Endodermal cell (in vitro differentiated cells): ENCODE measurements at regions not wholly inside any gene's neighbourhood (a gene's known extent, or its start where the extent isn't known, plus 50 kb on each side); places are given as distances from the start of the nearest gene placed in this dataset.

Source experiments
- DNase-seq: peaks from one replicate; pipeline ENCODE4 v3.0.0-alpha.2; 2017
- H3K27ac ChIP-seq: 2 replicates; pipeline ENCODE4 v1.5.1; 2013; ENCODE audit warnings: mild to moderate bottlenecking, low read depth, low read length, moderate library complexity
- H3K27me3 ChIP-seq: 2 replicates; pipeline ENCODE4 v1.6.1; 2013; ENCODE audit warnings: mild to moderate bottlenecking, low read length, moderate library complexity; ENCODE audit not compliant: insufficient read depth, control insufficient read depth, poor library complexity, severe bottlenecking
- H3K36me3 ChIP-seq: 2 replicates; pipeline ENCODE4 v1.7.0; 2013; ENCODE audit warnings: mild to moderate bottlenecking, low read length, moderate library complexity; ENCODE audit not compliant: control insufficient read depth, insufficient read depth
- H3K4me1 ChIP-seq: one replicate; pipeline ENCODE4 v1.7.0; 2013; ENCODE audit warnings: low read length; ENCODE audit not compliant: control insufficient read depth, insufficient read depth
- H3K4me3 ChIP-seq: 2 replicates; pipeline ENCODE4 v1.5.1; 2013; ENCODE audit warnings: mild to moderate bottlenecking, low read length, moderate library complexity
- H3K9ac ChIP-seq: 2 replicates; pipeline ENCODE4 v1.6.1; 2013; ENCODE audit warnings: mild to moderate bottlenecking, low read length, moderate library complexity; ENCODE audit not compliant: poor library complexity, severe bottlenecking; ENCODE audit errors: extremely low read depth
- H3K9me3 ChIP-seq: 2 replicates; pipeline ENCODE4 v1.6.1; 2013; ENCODE audit warnings: mild to moderate bottlenecking, low read length, moderate library complexity; ENCODE audit not compliant: control insufficient read depth
- H3K27ac Mint-ChIP-seq: 2 replicates; pipeline ENCODE4 v1.8.0; 2020; ENCODE audit warnings: mixed read lengths
- H3K27me3 Mint-ChIP-seq: 2 replicates; pipeline ENCODE4 v1.8.0; 2021; ENCODE audit warnings: mild to moderate bottlenecking, mixed read lengths; ENCODE audit not compliant: insufficient read depth
- H3K36me3 Mint-ChIP-seq: 2 replicates; pipeline ENCODE4 v1.8.0; 2020; ENCODE audit warnings: low read depth, mixed read lengths
- H3K4me1 Mint-ChIP-seq: 2 replicates; pipeline ENCODE4 v1.8.0; 2020; ENCODE audit warnings: mixed read lengths
- H3K4me3 Mint-ChIP-seq: 2 replicates; pipeline ENCODE4 v1.8.0; 2020; ENCODE audit warnings: mild to moderate bottlenecking, moderate library complexity, mixed read lengths
- H3K9me3 Mint-ChIP-seq: 2 replicates; pipeline ENCODE4 v1.8.0; 2020; ENCODE audit warnings: mild to moderate bottlenecking, mixed read lengths
- CTCF ChIP-seq: fragments of 200-600 bp; sonication (generic); conservative IDR thresholded peaks from 2 replicates; pipeline ENCODE4 v1.5.0; 2021; ENCODE audit warnings: antibody characterized with exemption, mild to moderate bottlenecking
- WGBS, 2 experiments: methylation state at CpG; one replicate each; pipeline versions ENCODE4 v1.1.5 to v1.1.7; 2013; ENCODE audit warnings: missing lambda C conversion rate in 2 of 2, mixed read lengths in 1 of 2; ENCODE audit not compliant: insufficient coverage in 1 of 2, insufficient read length in 1 of 2; 5-methylcytosine and 5-hydroxymethylcytosine counted together

- Mint-ChIP-seq H3K27ac (no peak overlapping the region), H3K27me3 (no peaks in the 10 kb centered on the region), H3K4me3 (no peak overlapping the region), H3K4me1 (peaks cover 6% of the 10 kb centered on the region), H3K36me3 (no peaks in the 10 kb centered on the region), H3K9me3 (no peaks in the 10 kb centered on the region)
- H3K27ac ChIP-seq = no peak overlapping the region
- TF ChIP-seq CTCF = no peak
- no peak overlapping the region for H3K9ac ChIP-seq
- H3K9me3 ChIP-seq = peaks cover 2% of the 10 kb centered on the region
- H3K36me3 ChIP-seq = no peaks in the 10 kb centered on the region
- no peak for DNase-seq
- H3K4me1 ChIP-seq = no peaks in the 10 kb centered on the region
- no peaks in the 10 kb centered on the region for H3K27me3 ChIP-seq
- whole genome bisulfite sequencing, 2 experiments = 49% methylated on average over 3 of the region's 6 CpGs; no CpG with 5 or more reads in 1 of the 2 experiments
- no peak overlapping the region for H3K4me3 ChIP-seq
Measured at GRCh38 chr4:181166742-181167399, 1076.3 kb upstream of the TENM3 start.

- H3K36me3 Mint-ChIP-seq = no peaks in the 10 kb centered on the region
- H3K4me3 Mint-ChIP-seq = no peak overlapping the region
- H3K27ac Mint-ChIP-seq = no peak overlapping the region
- H3K9me3 ChIP-seq = peaks cover 4% of the 10 kb centered on the region
- H3K27me3 ChIP-seq = no peaks in the 10 kb centered on the region
- H3K27me3 Mint-ChIP-seq = no peaks in the 10 kb centered on the region
- TF ChIP-seq CTCF = no peak
- H3K9ac ChIP-seq = no peak overlapping the region
- H3K9me3 Mint-ChIP-seq = no peaks in the 10 kb centered on the region
- H3K4me1 ChIP-seq = no peaks in the 10 kb centered on the region
- H3K36me3 ChIP-seq = no peaks in the 10 kb centered on the region
- no peak overlapping the region for H3K4me3 ChIP-seq
- H3K4me1 Mint-ChIP-seq = peaks cover 5% of the 10 kb centered on the region
- DNase-seq = no peak
- 92 to 93% methylated on average over 7 to 8 of the region's 8 CpGs for WGBS, 2 experiments
- no peak overlapping the region for H3K27ac ChIP-seq
Measured at GRCh38 chr4:181168011-181168805, 1075.0 kb upstream of the TENM3 start.

- H3K4me3 ChIP-seq = no peak overlapping the region
- Mint-ChIP-seq H3K27me3 (no peaks in the 10 kb centered on the region), H3K9me3 (no peaks in the 10 kb centered on the region), H3K4me3 (no peak overlapping the region), H3K36me3 (no peaks in the 10 kb centered on the region), H3K4me1 (no peaks in the 10 kb centered on the region), H3K27ac (no peak overlapping the region)
- H3K9ac ChIP-seq = no peak overlapping the region
- TF ChIP-seq CTCF = no peak
- no peak for DNase-seq
- H3K4me1 ChIP-seq = no peaks in the 10 kb centered on the region
- H3K36me3 ChIP-seq = no peaks in the 10 kb centered on the region
- peaks cover 4% of the 10 kb centered on the region for H3K9me3 ChIP-seq
- no peaks in the 10 kb centered on the region for H3K27me3 ChIP-seq
- no peak overlapping the region for H3K27ac ChIP-seq
- WGBS, 2 experiments = 92 to 95% methylated on average over 5 of the region's 5 CpGs
Measured at GRCh38 chr4:181173046-181173445, 1070.2 kb upstream of the TENM3 start.
